Neural progenitor cell (in vitro differentiated cells): ENCODE measurements at regions not wholly inside any gene's neighbourhood (a gene's known extent, or its start where the extent isn't known, plus 50 kb on each side); places are given as distances from the start of the nearest gene placed in this dataset. TPM values are rescaled to one million over a fixed set of nuclear protein-coding genes. Genes with fewer than 3 reads are reported as not detected.

Experiments
- DNase-seq: peaks from one replicate; pipeline ENCODE4 v3.0.0-alpha.2; 2016; ENCODE audit warnings: low spot score
- H2AFZ ChIP-seq: fragments of 200-600 bp; sonication (generic); replicated peaks from 2 replicates; pipeline ENCODE4 v1.6.1; 2016; ENCODE audit warnings: antibody characterized with exemption
- H3F3A ChIP-seq: fragments of 200-600 bp; sonication (generic); 2 replicates; pipeline ENCODE4 v1.6.1; 2016; ENCODE audit warnings: antibody characterized with exemption, low read depth
- H3K27ac ChIP-seq: fragments of 200-600 bp; sonication (generic); 2 replicates; pipeline ENCODE4 v1.5.1; 2016; ENCODE audit warnings: mild to moderate bottlenecking
- H3K27me3 ChIP-seq: fragments of 200-600 bp; sonication (generic); 2 replicates; pipeline ENCODE4 v1.6.1; 2016; ENCODE audit warnings: mild to moderate bottlenecking, moderate library complexity
- H3K36me3 ChIP-seq: fragments of 200-600 bp; sonication (generic); 2 replicates; pipeline ENCODE4 v1.5.1; 2016
- H3K4me1 ChIP-seq: fragments of 200-600 bp; sonication (generic); 2 replicates; pipeline ENCODE4 v1.6.1; 2016; ENCODE audit warnings: mixed run types
- H3K4me2 ChIP-seq: fragments of 200-600 bp; sonication (generic); 2 replicates; pipeline ENCODE4 v1.6.1; 2016
- H3K4me3 ChIP-seq: fragments of 200-600 bp; sonication (generic); 2 replicates; pipeline ENCODE4 v1.5.1; 2016
- H3K79me2 ChIP-seq: fragments of 200-600 bp; sonication (generic); 2 replicates; pipeline ENCODE4 v1.6.1; 2016; ENCODE audit warnings: low read depth
- H3K9ac ChIP-seq: fragments of 200-600 bp; sonication (generic); 2 replicates; pipeline ENCODE4 v1.6.1; 2016
- H3K9me3 ChIP-seq: fragments of 200-600 bp; sonication (generic); 2 replicates; pipeline ENCODE4 v1.5.1; 2016; ENCODE audit warnings: low read depth
- H4K20me1 ChIP-seq: fragments of 200-600 bp; sonication (generic); 2 replicates; pipeline ENCODE4 v1.6.1; 2016; ENCODE audit warnings: low read depth
- H3K27ac Mint-ChIP-seq: 3 replicates; pipeline ENCODE4 v1.8.0; 2021; ENCODE audit warnings: mixed read lengths
- H3K27me3 Mint-ChIP-seq: 2 replicates; pipeline ENCODE4 v1.8.0; 2022; ENCODE audit warnings: low read depth, mild to moderate bottlenecking, inconsistent platforms, moderate library complexity, mixed read lengths; ENCODE audit not compliant: insufficient read depth
- H3K36me3 Mint-ChIP-seq: 3 replicates; pipeline ENCODE4 v1.8.0; 2021; ENCODE audit warnings: mixed read lengths
- H3K4me1 Mint-ChIP-seq: 3 replicates; pipeline ENCODE4 v1.8.0; 2021; ENCODE audit warnings: mixed read lengths
- H3K4me3 Mint-ChIP-seq: 3 replicates; pipeline ENCODE4 v1.8.0; 2021; ENCODE audit warnings: mild to moderate bottlenecking, moderate library complexity, mixed read lengths
- H3K9me3 Mint-ChIP-seq: 3 replicates; pipeline ENCODE4 v1.8.0; 2020; ENCODE audit warnings: mixed read lengths
- CTCF ChIP-seq: fragments of 200-600 bp; sonication (generic); IDR thresholded peaks from 2 replicates; pipeline ENCODE4 v1.5.1; 2017; ENCODE audit warnings: antibody characterized with exemption, mild to moderate bottlenecking
- EZH2 ChIP-seq: fragments of 200-600 bp; sonication (generic); IDR thresholded peaks from 2 replicates; pipeline ENCODE4 v1.6.1; 2017; ENCODE audit warnings: antibody characterized with exemption, mild to moderate bottlenecking, moderate library complexity
- EZH2phosphoT487 ChIP-seq: fragments of 200-600 bp; sonication (generic); IDR thresholded peaks from 2 replicates; pipeline ENCODE4 v1.6.1; 2017; ENCODE audit warnings: antibody characterized with exemption
- small RNA-seq: library from RNA; depleted of rRNA; stranded (forward); fragments of <200 nt; gene quantifications from one replicate; pipeline ENCODE3, GENCODE V24; 2015

GRCh38 chr7:136027160-136027559, 50.0 kb upstream of the MTPN start:
- DNase-seq: no peak
- H3K4me3 Mint-ChIP-seq: no peak overlapping the region
- no peak for TF ChIP-seq EZH2phosphoT487
- TF ChIP-seq CTCF: no peak
- TF ChIP-seq EZH2: no peak
- H3K4me1 Mint-ChIP-seq: no peaks in the 10 kb centered on the region
- no peak overlapping the region for H3K27ac ChIP-seq
- no peaks in the 10 kb centered on the region for H3K9me3 ChIP-seq
- H3K4me1 ChIP-seq: no peaks in the 10 kb centered on the region
- H2AFZ ChIP-seq: no peak overlapping the region
- H3K9ac ChIP-seq: no peak overlapping the region
- no peaks in the 10 kb centered on the region for H3K36me3 Mint-ChIP-seq
- H3K36me3 ChIP-seq: no peaks in the 10 kb centered on the region
- H3K9me3 Mint-ChIP-seq: no peaks in the 10 kb centered on the region
- no peaks in the 10 kb centered on the region for H3K27me3 Mint-ChIP-seq
- H3K27me3 ChIP-seq: no peaks in the 10 kb centered on the region
- H3K27ac Mint-ChIP-seq: no peak overlapping the region
- H3K79me2 ChIP-seq: no peaks in the 10 kb centered on the region
- H4K20me1 ChIP-seq: no peaks in the 10 kb centered on the region
- no peak overlapping the region for H3K4me2 ChIP-seq
- no peak overlapping the region for H3K4me3 ChIP-seq
- no peaks in the 10 kb centered on the region for H3F3A ChIP-seq

Small RNAs in the stretch of these regions (small RNA-seq; reads per million reads assigned to genes)
- gene RF00019: not detected
